ENCODE measurements at regions not wholly inside any gene's neighbourhood (a gene's known extent, or its start where the extent isn't known, plus 50 kb on each side); places are given as distances from the start of the nearest gene placed in this dataset.
"Not testable (repeated sequence)": the region's sequence is repeated elsewhere in the genome, so short reads cannot be mapped to it uniquely, and the experiment has no call there.

GRCh38 chr1:70593551-70593950 is 182.5 kb downstream of the CTH start:
- H3K4me1 ChIP-seq (ENCODE audit: insufficient read depth, low read length); H3K27me3 Mint-ChIP-seq; POLR2A ChIA-PET (ENCODE audit: partially characterized antibody); H3K4me1 Mint-ChIP-seq; CTCF ChIA-PET (ENCODE audit: partially characterized antibody); H3K27ac ChIP-seq (ENCODE audit: low read depth, low read length); H3K27ac Mint-ChIP-seq; DNase-seq; H3K4me3 Mint-ChIP-seq; H3K4me3 ChIP-seq (ENCODE audit: low read length in 2 of 2); H3K36me3 ChIP-seq (ENCODE audit: insufficient read depth, low read length); intact Hi-C loops (cut with micrococcal nuclease); H3K36me3 Mint-ChIP-seq; H3K27me3 ChIP-seq (ENCODE audit: insufficient read depth, low read length); H3K9me3 Mint-ChIP-seq; H3K9me3 ChIP-seq (ENCODE audit: control insufficient read depth in 1 of 2, low read length in 2 of 2): not testable (repeated sequence)

GRCh38 chr1:70608815-70609214 is 197.7 kb downstream of the CTH start:
- H3K27ac ChIP-seq (ENCODE audit: low read depth, low read length), result no peak overlapping the region
- H3K36me3 Mint-ChIP-seq, result no peaks in the 10 kb centered on the region
- no peak overlapping the region for H3K4me3 ChIP-seq (ENCODE audit: low read length in 2 of 2)
- POLR2A ChIA-PET (ENCODE audit: partially characterized antibody), result no interaction called here
- DNase-seq, result no peak
- no peaks in the 10 kb centered on the region for H3K27me3 Mint-ChIP-seq
- no peak overlapping the region for H3K4me3 Mint-ChIP-seq
- intact Hi-C loops (cut with micrococcal nuclease), result no loop called here
- no peaks in the 10 kb centered on the region for H3K4me1 ChIP-seq (ENCODE audit: insufficient read depth, low read length)
- no peaks in the 10 kb centered on the region for H3K9me3 ChIP-seq (ENCODE audit: control insufficient read depth in 1 of 2, low read length in 2 of 2)
- peaks cover 0 to 6% (median 0%) of the 10 kb centered on the region in 8 donors for H3K9me3 Mint-ChIP-seq
- H3K27ac Mint-ChIP-seq, result no peak overlapping the region
- CTCF ChIA-PET (ENCODE audit: partially characterized antibody), result no interaction called here
- H3K36me3 ChIP-seq (ENCODE audit: insufficient read depth, low read length), result no peaks in the 10 kb centered on the region
- no peaks in the 10 kb centered on the region for H3K27me3 ChIP-seq (ENCODE audit: insufficient read depth, low read length)
- H3K4me1 Mint-ChIP-seq, result no peaks in the 10 kb centered on the region

GRCh38 chr1:70610164-70610563 is 199.1 kb downstream of the CTH start:
- H3K9me3 Mint-ChIP-seq; H3K27ac ChIP-seq (ENCODE audit: low read depth, low read length); CTCF ChIA-PET (ENCODE audit: partially characterized antibody); H3K27ac Mint-ChIP-seq; H3K4me3 ChIP-seq (ENCODE audit: low read length in 2 of 2); H3K36me3 ChIP-seq (ENCODE audit: insufficient read depth, low read length); H3K9me3 ChIP-seq (ENCODE audit: control insufficient read depth in 1 of 2, low read length in 2 of 2); intact Hi-C loops (cut with micrococcal nuclease); H3K27me3 Mint-ChIP-seq; H3K27me3 ChIP-seq (ENCODE audit: insufficient read depth, low read length); H3K4me1 Mint-ChIP-seq; DNase-seq; H3K36me3 Mint-ChIP-seq; POLR2A ChIA-PET (ENCODE audit: partially characterized antibody); H3K4me3 Mint-ChIP-seq; H3K4me1 ChIP-seq (ENCODE audit: insufficient read depth, low read length): not testable (repeated sequence)

GRCh38 chr1:70616946-70617345 is 205.9 kb downstream of the CTH start:
- Histone ChIP-seq H3K4me3 (ENCODE audit: low read length in 2 of 2) (no peak overlapping the region), H3K36me3 (ENCODE audit: insufficient read depth, low read length) (no peaks in the 10 kb centered on the region), H3K27me3 (ENCODE audit: insufficient read depth, low read length) (no peaks in the 10 kb centered on the region), H3K27ac (ENCODE audit: low read depth, low read length) (no peak overlapping the region), H3K4me1 (ENCODE audit: insufficient read depth, low read length) (no peaks in the 10 kb centered on the region), H3K9me3 (ENCODE audit: control insufficient read depth in 1 of 2, low read length in 2 of 2) (peaks cover 0 to 6% of the 10 kb centered on the region in 2 donors)
- peaks cover 0 to 16% (median 6%) of the 10 kb centered on the region in 8 donors for H3K9me3 Mint-ChIP-seq
- intact Hi-C loops (cut with micrococcal nuclease), result no loop called here
- no peak overlapping the region for H3K4me3 Mint-ChIP-seq
- H3K4me1 Mint-ChIP-seq, result no peaks in the 10 kb centered on the region
- H3K36me3 Mint-ChIP-seq, result no peaks in the 10 kb centered on the region
- no peak overlapping the region for H3K27ac Mint-ChIP-seq
- peaks cover 0 to 2% of the 10 kb centered on the region in 2 donors for H3K27me3 Mint-ChIP-seq
- DNase-seq, result no peak
- CTCF ChIA-PET (ENCODE audit: partially characterized antibody), result no interaction called here
- POLR2A ChIA-PET (ENCODE audit: partially characterized antibody), result no interaction called here

- H3K9me3 ChIP-seq (ENCODE audit: control insufficient read depth in 1 of 2, low read length in 2 of 2), result peaks cover 0 to 6% of the 10 kb centered on the region in 2 donors
- H3K27ac ChIP-seq (ENCODE audit: low read depth, low read length), result no peak overlapping the region
- Mint-ChIP-seq H3K36me3 (no peaks in the 10 kb centered on the region), H3K27me3 (peaks cover 0 to 2% of the 10 kb centered on the region in 2 donors), H3K4me1 (no peaks in the 10 kb centered on the region), H3K4me3 (no peak overlapping the region), H3K27ac (no peak overlapping the region), H3K9me3 (peaks cover 0 to 16% (median 8%) of the 10 kb centered on the region in 8 donors)
- ChIA-PET POLR2A (ENCODE audit: partially characterized antibody) (no interaction called here), CTCF (ENCODE audit: partially characterized antibody) (no interaction called here)
- no peak overlapping the region for H3K4me3 ChIP-seq (ENCODE audit: low read length in 2 of 2)
- no peaks in the 10 kb centered on the region for H3K4me1 ChIP-seq (ENCODE audit: insufficient read depth, low read length)
- DNase-seq, result no peak
- no peaks in the 10 kb centered on the region for H3K36me3 ChIP-seq (ENCODE audit: insufficient read depth, low read length)
- H3K27me3 ChIP-seq (ENCODE audit: insufficient read depth, low read length), result no peaks in the 10 kb centered on the region
- intact Hi-C loops (cut with micrococcal nuclease), result no loop called here
Measured at GRCh38 chr1:70617728-70618127, 206.7 kb downstream of the CTH start.

- Histone ChIP-seq H3K9me3 (ENCODE audit: control insufficient read depth in 1 of 2, low read length in 2 of 2) (no peaks in the 10 kb centered on the region), H3K4me3 (ENCODE audit: low read length in 2 of 2) (no peak overlapping the region), H3K27me3 (ENCODE audit: insufficient read depth, low read length) (no peaks in the 10 kb centered on the region), H3K27ac (ENCODE audit: low read depth, low read length) (no peak overlapping the region), H3K36me3 (ENCODE audit: insufficient read depth, low read length) (no peaks in the 10 kb centered on the region), H3K4me1 (ENCODE audit: insufficient read depth, low read length) (no peaks in the 10 kb centered on the region)
- Mint-ChIP-seq H3K36me3 (no peaks in the 10 kb centered on the region), H3K4me1 (no peaks in the 10 kb centered on the region), H3K27ac (no peak overlapping the region), H3K4me3 (no peak overlapping the region), H3K9me3 (peaks cover 0 to 5% (median 0%) of the 10 kb centered on the region in 8 donors), H3K27me3 (no peaks in the 10 kb centered on the region)
- ChIA-PET CTCF (ENCODE audit: partially characterized antibody) (no interaction called here), POLR2A (ENCODE audit: partially characterized antibody) (no interaction called here)
- DNase-seq, result no peak
- intact Hi-C loops (cut with micrococcal nuclease), result no loop called here
Measured at GRCh38 chr1:70627910-70628309, 216.8 kb downstream of the CTH start.

- Histone ChIP-seq H3K9me3 (ENCODE audit: control insufficient read depth in 1 of 2, low read length in 2 of 2) (no peaks in the 10 kb centered on the region), H3K27me3 (ENCODE audit: insufficient read depth, low read length) (no peaks in the 10 kb centered on the region), H3K27ac (ENCODE audit: low read depth, low read length) (no peak overlapping the region), H3K36me3 (ENCODE audit: insufficient read depth, low read length) (no peaks in the 10 kb centered on the region), H3K4me1 (ENCODE audit: insufficient read depth, low read length) (no peaks in the 10 kb centered on the region), H3K4me3 (ENCODE audit: low read length in 2 of 2) (no peak overlapping the region)
- no peak for DNase-seq
- H3K4me3 Mint-ChIP-seq, result no peak overlapping the region
- no peaks in the 10 kb centered on the region for H3K27me3 Mint-ChIP-seq
- POLR2A ChIA-PET (ENCODE audit: partially characterized antibody), result no interaction called here
- intact Hi-C loops (cut with micrococcal nuclease), result no loop called here
- H3K36me3 Mint-ChIP-seq, result no peaks in the 10 kb centered on the region
- no peak overlapping the region for H3K27ac Mint-ChIP-seq
- peaks cover 0 to 5% (median 0%) of the 10 kb centered on the region in 8 donors for H3K9me3 Mint-ChIP-seq
- H3K4me1 Mint-ChIP-seq, result no peaks in the 10 kb centered on the region
- CTCF ChIA-PET (ENCODE audit: partially characterized antibody), result no interaction called here
Measured at GRCh38 chr1:70628973-70629372, 217.9 kb downstream of the CTH start.

GRCh38 chr1:70633004-70633403 is 221.9 kb downstream of the CTH start:
- no peak overlapping the region for H3K27ac Mint-ChIP-seq
- Histone ChIP-seq H3K36me3 (ENCODE audit: insufficient read depth, low read length) (no peaks in the 10 kb centered on the region), H3K4me3 (ENCODE audit: low read length in 2 of 2) (no peak overlapping the region), H3K9me3 (ENCODE audit: control insufficient read depth in 1 of 2, low read length in 2 of 2) (no peaks in the 10 kb centered on the region), H3K4me1 (ENCODE audit: insufficient read depth, low read length) (no peaks in the 10 kb centered on the region), H3K27me3 (ENCODE audit: insufficient read depth, low read length) (no peaks in the 10 kb centered on the region), H3K27ac (ENCODE audit: low read depth, low read length) (no peak overlapping the region)
- no peaks in the 10 kb centered on the region for H3K36me3 Mint-ChIP-seq
- DNase-seq, result no peak
- intact Hi-C loops (cut with micrococcal nuclease), result no loop called here
- POLR2A ChIA-PET (ENCODE audit: partially characterized antibody), result no interaction called here
- no peaks in the 10 kb centered on the region for H3K4me1 Mint-ChIP-seq
- peaks cover 0 to 3% (median 0%) of the 10 kb centered on the region in 8 donors for H3K9me3 Mint-ChIP-seq
- CTCF ChIA-PET (ENCODE audit: partially characterized antibody), result no interaction called here
- H3K4me3 Mint-ChIP-seq, result no peak overlapping the region
- no peaks in the 10 kb centered on the region for H3K27me3 Mint-ChIP-seq

Measured in CD4-positive, alpha-beta memory T cell (primary cell).